Lung (tissue), 11 donors: ENCODE measurements at regions not wholly inside any gene's neighbourhood (a gene's known extent, or its start where the extent isn't known, plus 50 kb on each side); places are given as distances from the start of the nearest gene placed in this dataset.

Source experiments
- ATAC-seq: fragments of 200-7000 bp; cut with Tn5 transposase; one replicate; pipeline ENCODE4 v1.9.1; 2020; ENCODE audit warnings: moderate number of reproducible peaks; ENCODE audit not compliant: insufficient read depth, low FRiP score
- DNase-seq, 3 donors: peaks; one replicate each; pipeline ENCODE4 v3.0.0-alpha.2; 2013 to 2017
- H3K27ac ChIP-seq, 2 donors: one replicate each; pipeline ENCODE4 v1.5.1; 2013; ENCODE audit warnings: mild to moderate bottlenecking in 2 of 2, moderate library complexity in 2 of 2, control low read depth in 1 of 2, inconsistent platforms in 1 of 2, low read depth in 1 of 2, low read length in 1 of 2
- H3K27me3 ChIP-seq, 3 donors: one replicate each; pipeline ENCODE4 v1.5.1; 2013; ENCODE audit warnings: low read length in 2 of 3; ENCODE audit not compliant: control insufficient read depth in 3 of 3, insufficient read depth in 3 of 3
- H3K36me3 ChIP-seq, 4 donors: one replicate each; pipeline ENCODE4 v1.5.1; 2013; ENCODE audit warnings: low read length in 4 of 4, mild to moderate bottlenecking in 1 of 4, moderate library complexity in 1 of 4; ENCODE audit not compliant: control insufficient read depth in 4 of 4, insufficient read depth in 4 of 4
- H3K4me1 ChIP-seq, 5 donors: one replicate each; pipeline ENCODE4 v1.5.1; 2013; ENCODE audit warnings: low read length in 5 of 5, mild to moderate bottlenecking in 2 of 5, moderate library complexity in 1 of 5; ENCODE audit not compliant: control insufficient read depth in 5 of 5, insufficient read depth in 5 of 5
- H3K4me3 ChIP-seq: one replicate; pipeline ENCODE4 v1.5.1; 2013; ENCODE audit warnings: mild to moderate bottlenecking, control low read depth, moderate library complexity
- H3K9ac ChIP-seq, 2 donors: one replicate each; pipeline ENCODE4 v1.5.1; 2013; ENCODE audit warnings: low read length in 2 of 2, control low read depth in 1 of 2; ENCODE audit not compliant: insufficient read depth in 1 of 2
- H3K9me3 ChIP-seq, 4 donors: one replicate each; pipeline ENCODE4 v1.5.1; 2013; ENCODE audit warnings: low read length in 3 of 4, mild to moderate bottlenecking in 1 of 4, moderate library complexity in 1 of 4; ENCODE audit not compliant: control insufficient read depth in 4 of 4, insufficient read depth in 3 of 4
- WGBS, 2 donors: extraction: QIAGEN DNeasy Blood & Tissue Kit; methylation state at CpG; one replicate each; pipeline ENCODE4 v1.1.7; 2013; 5-methylcytosine and 5-hydroxymethylcytosine counted together
- TF ChIP-seq, protein P1 (sequence below): IDR thresholded peaks from 2 replicates; pipeline ENCODE4 v1.5.1; 2012; ENCODE audit warnings: mild to moderate bottlenecking; ENCODE audit errors: control extremely low read depth, extremely low read depth
- donor health status: control.
- donor health status: control.
- donor health status: Bipolar disorder and iron deficiency.
- donor health status: healthy.
- donor health status: DM: yes; HTN: yes; CAD: no.

- no peak for ATAC-seq
- H3K9ac ChIP-seq = peak overlapping the region; percentile 11 to 40
- H3K4me3 ChIP-seq = no peak overlapping the region
These were observed 54.6 kb upstream of the BOLA1 start for GRCh38 chr1:149844650-149845255.

GRCh38 chr1:149845416-149845815 lies 54.0 kb upstream of the BOLA1 start:
- Histone ChIP-seq H3K4me1 (peaks cover 1 to 44% (median 23%) of the 10 kb centered on the region in 5 donors), H3K27me3 (no peaks in the 10 kb centered on the region), H3K9ac (no peak overlapping the region), H3K4me3 (no peak overlapping the region), H3K9me3 (no peaks in the 10 kb centered on the region), H3K36me3 (peaks cover 0 to 8% (median 4%) of the 10 kb centered on the region in 4 donors), H3K27ac (no peak overlapping the region)
- ATAC-seq (no peak), DNase-seq (peak; percentile 11 to 26 (median 21))
- TF ChIP-seq, protein P1, sequence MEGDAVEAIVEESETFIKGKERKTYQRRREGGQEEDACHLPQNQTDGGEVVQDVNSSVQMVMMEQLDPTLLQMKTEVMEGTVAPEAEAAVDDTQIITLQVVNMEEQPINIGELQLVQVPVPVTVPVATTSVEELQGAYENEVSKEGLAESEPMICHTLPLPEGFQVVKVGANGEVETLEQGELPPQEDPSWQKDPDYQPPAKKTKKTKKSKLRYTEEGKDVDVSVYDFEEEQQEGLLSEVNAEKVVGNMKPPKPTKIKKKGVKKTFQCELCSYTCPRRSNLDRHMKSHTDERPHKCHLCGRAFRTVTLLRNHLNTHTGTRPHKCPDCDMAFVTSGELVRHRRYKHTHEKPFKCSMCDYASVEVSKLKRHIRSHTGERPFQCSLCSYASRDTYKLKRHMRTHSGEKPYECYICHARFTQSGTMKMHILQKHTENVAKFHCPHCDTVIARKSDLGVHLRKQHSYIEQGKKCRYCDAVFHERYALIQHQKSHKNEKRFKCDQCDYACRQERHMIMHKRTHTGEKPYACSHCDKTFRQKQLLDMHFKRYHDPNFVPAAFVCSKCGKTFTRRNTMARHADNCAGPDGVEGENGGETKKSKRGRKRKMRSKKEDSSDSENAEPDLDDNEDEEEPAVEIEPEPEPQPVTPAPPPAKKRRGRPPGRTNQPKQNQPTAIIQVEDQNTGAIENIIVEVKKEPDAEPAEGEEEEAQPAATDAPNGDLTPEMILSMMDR = no peak
- 66 to 71% methylated on average over 3 of the region's 3 CpGs for WGBS, 2 donors

More at GRCh38 chr1:149844650-149845255, 54.6 kb upstream of the BOLA1 start:
- no peaks in the 10 kb centered on the region for H3K27me3 ChIP-seq
- H3K36me3 ChIP-seq = peaks cover 0 to 8% (median 4%) of the 10 kb centered on the region in 4 donors
- H3K27ac ChIP-seq = no peak overlapping the region
- DNase-seq = peak in 2 of 3 donors; percentile 8 to 12
- H3K4me1 ChIP-seq = peaks cover 1 to 41% (median 21%) of the 10 kb centered on the region in 5 donors
- TF ChIP-seq, protein P1 = no peak
- WGBS, 2 donors = 76 to 82% methylated on average over 4 of the region's 4 CpGs
- no peaks in the 10 kb centered on the region for H3K9me3 ChIP-seq

DNA sequence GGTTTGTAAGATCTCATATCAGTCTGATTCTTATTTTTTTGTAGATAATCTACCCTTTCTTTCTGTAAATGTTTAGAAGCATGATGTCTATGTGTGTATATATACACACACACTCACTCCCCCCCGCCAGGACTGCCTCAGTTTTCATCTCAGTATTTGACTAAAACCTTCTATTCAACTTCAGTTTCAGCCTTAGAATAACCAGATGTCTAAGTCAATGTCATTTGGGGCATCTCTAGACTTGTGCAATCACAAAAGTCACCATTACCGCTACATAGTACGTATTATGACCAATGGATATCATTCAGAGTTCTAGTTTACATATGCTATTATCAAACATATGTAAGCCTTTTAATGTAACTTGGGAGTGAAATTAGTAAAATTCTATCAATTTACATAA lies 53.3 kb upstream of the BOLA1 start:
- TF ChIP-seq, protein P1 = no peak
- no peaks in the 10 kb centered on the region for H3K9me3 ChIP-seq
- H3K36me3 ChIP-seq = peaks cover 0 to 8% (median 4%) of the 10 kb centered on the region in 4 donors
- ATAC-seq (no peak), DNase-seq (peak in 2 of 3 donors; percentile 8 to 18)
- no peak overlapping the region for H3K4me3 ChIP-seq
- 89 to 94% methylated on average over 3 of the region's 3 CpGs for WGBS, 2 donors
- H3K27ac ChIP-seq = no peak overlapping the region
- H3K9ac ChIP-seq = no peak overlapping the region
- H3K4me1 ChIP-seq = peaks cover 1 to 44% (median 23%) of the 10 kb centered on the region in 5 donors
- no peaks in the 10 kb centered on the region for H3K27me3 ChIP-seq
